GM13976 (cell line): ENCODE measurements at regions not wholly inside any gene's neighbourhood (a gene's known extent, or its start where the extent isn't known, plus 50 kb on each side); places are given as distances from the start of the nearest gene placed in this dataset.

Experiments used
- DNase-seq: peaks from one replicate; pipeline ENCODE4 v3.0.0; 2012; ENCODE audit warnings: low spot score
- in situ Hi-C: fragments of 300-500 bp; cut with MboI; formaldehyde crosslinking; loops from one replicate; pipeline ENCODE4 v1.12.0; 2022; ENCODE audit warnings: low sequenced_read_pairs, mixed read lengths, inconsistent platforms; ENCODE audit not compliant: unreplicated experiment
- TF ChIP-seq, protein P1 (sequence below): IDR thresholded peaks from 2 replicates; pipeline ENCODE4 v1.5.1; 2012; ENCODE audit warnings: borderline replicate concordance, mild to moderate bottlenecking; ENCODE audit not compliant: insufficient read depth; ENCODE audit errors: extremely low read depth, missing control alignments, control extremely low read depth

DNA sequence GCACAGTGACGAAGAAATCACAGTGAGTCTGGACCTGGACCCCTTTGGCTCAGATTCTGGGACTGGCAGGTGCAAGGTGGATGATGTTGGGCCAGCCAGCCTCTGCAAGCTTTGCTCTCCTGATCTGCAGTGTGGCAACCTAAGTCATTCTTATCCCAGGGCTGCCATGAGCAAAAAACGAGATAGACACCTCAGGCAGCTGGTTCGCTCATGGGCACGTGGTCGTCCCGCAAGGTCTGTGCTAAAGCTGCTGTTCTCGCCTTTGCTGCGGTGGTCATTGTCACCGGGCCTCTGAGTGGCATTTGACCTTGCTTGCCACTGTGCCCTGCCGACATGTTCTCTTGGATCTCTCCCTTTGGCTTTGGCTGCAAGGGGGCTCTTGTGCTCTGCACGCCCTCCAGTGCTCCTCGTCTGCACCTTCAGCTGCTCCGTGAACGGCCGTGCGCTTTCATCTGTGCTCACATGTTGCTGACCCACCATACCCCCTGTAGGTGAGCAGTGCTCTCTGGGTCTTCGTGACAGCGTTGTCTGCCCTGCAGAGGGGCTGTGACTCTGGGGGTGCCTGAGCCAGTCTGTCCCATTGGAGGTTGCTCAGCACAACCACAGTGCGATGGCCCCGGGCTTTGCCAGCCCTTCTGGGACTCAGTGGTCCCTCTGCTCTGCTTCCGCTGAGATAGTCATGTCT is 317.0 kb downstream of the GLRX3 start:
- in situ Hi-C loops, result no loop called here
- TF ChIP-seq, protein P1, sequence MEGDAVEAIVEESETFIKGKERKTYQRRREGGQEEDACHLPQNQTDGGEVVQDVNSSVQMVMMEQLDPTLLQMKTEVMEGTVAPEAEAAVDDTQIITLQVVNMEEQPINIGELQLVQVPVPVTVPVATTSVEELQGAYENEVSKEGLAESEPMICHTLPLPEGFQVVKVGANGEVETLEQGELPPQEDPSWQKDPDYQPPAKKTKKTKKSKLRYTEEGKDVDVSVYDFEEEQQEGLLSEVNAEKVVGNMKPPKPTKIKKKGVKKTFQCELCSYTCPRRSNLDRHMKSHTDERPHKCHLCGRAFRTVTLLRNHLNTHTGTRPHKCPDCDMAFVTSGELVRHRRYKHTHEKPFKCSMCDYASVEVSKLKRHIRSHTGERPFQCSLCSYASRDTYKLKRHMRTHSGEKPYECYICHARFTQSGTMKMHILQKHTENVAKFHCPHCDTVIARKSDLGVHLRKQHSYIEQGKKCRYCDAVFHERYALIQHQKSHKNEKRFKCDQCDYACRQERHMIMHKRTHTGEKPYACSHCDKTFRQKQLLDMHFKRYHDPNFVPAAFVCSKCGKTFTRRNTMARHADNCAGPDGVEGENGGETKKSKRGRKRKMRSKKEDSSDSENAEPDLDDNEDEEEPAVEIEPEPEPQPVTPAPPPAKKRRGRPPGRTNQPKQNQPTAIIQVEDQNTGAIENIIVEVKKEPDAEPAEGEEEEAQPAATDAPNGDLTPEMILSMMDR, result no peak
- DNase-seq, result no peak

GRCh38 chr10:130453721-130454542 is 317.7 kb downstream of the GLRX3 start:
- in situ Hi-C loops, result no loop called here
- TF ChIP-seq, protein P1, result no peak
- DNase-seq, result no peak

GRCh38 chr10:130454543-130455000 is 318.4 kb downstream of the GLRX3 start:
- in situ Hi-C loops, result no loop called here
- no peak for DNase-seq
- TF ChIP-seq, protein P1, result no peak

- TF ChIP-seq, protein P1, result no peak
- no peak for DNase-seq
- in situ Hi-C loops, result no loop called here
Measured at GRCh38 chr10:130455111-130455695, 319.0 kb downstream of the GLRX3 start.

GRCh38 chr10:130455791-130456190 is 319.6 kb downstream of the GLRX3 start:
- in situ Hi-C loops, result no loop called here
- TF ChIP-seq, protein P1, result no peak
- DNase-seq, result no peak

DNA sequence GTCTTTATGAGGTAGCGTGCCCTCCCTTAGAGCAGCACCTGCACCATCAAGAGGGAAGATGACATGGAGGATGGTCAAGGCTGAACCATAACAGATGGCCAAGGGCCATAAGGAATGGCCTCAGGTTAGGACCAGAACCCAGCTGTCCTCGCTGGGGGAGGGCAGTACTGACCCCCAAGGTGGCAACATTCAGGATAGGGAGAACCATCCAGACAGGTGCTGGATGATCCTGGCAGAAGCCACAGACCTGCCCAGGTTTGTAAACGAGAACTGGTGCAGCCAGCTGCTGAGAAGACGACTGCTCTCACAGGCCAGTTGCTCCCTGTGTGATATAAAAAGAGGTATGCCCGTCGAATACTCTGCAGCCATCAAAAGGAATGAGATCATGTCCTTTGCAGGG is 320.4 kb downstream of the GLRX3 start:
- in situ Hi-C loops, result no loop called here
- no peak for DNase-seq
- TF ChIP-seq, protein P1, result no peak
